Mucosa of descending colon (tissue), 3 donors: ENCODE measurements at regions not wholly inside any gene's neighbourhood (a gene's known extent, or its start where the extent isn't known, plus 50 kb on each side); places are given as distances from the start of the nearest gene placed in this dataset.

Experiments
- ATAC-seq: fragments of 200-7000 bp; cut with Tn5 transposase; one replicate; pipeline ENCODE4 v1.9.1; 2020; ENCODE audit warnings: mild to moderate bottlenecking, moderate library complexity
- DNase-seq, 3 donors: peaks; one replicate each; pipeline ENCODE4 v3.0.0-alpha.2; 2020
- H3K36me3 ChIP-seq: fragments of 200-600 bp; one replicate; pipeline ENCODE4 v1.8.0; 2021; ENCODE audit warnings: low read depth, mild to moderate bottlenecking
- H3K4me1 ChIP-seq: fragments of 200-600 bp; one replicate; pipeline ENCODE4 v1.8.0; 2021; ENCODE audit warnings: low read depth, mild to moderate bottlenecking
- H3K4me3 ChIP-seq: fragments of 200-600 bp; one replicate; pipeline ENCODE4 v1.8.0; 2021; ENCODE audit warnings: mild to moderate bottlenecking
- H3K9me3 ChIP-seq: fragments of 200-600 bp; one replicate; pipeline ENCODE4 v1.8.0; 2021; ENCODE audit warnings: mild to moderate bottlenecking
- intact Hi-C, 2 donors: fragments of 100-400 bp; cut with DNase I in 1 of 2; cut with micrococcal nuclease in 1 of 2; formaldehyde crosslinking; loops; one replicate each; pipeline versions ENCODE4 v1.11.0 to v1.11.1; 2022; cut with DNase I, micrococcal nuclease
- TF ChIP-seq, protein P1 (sequence below): fragments of 200-600 bp; IDR thresholded peaks from one replicate; pipeline ENCODE4 v1.8.0; 2022; ENCODE audit warnings: antibody characterized with exemption, mild to moderate bottlenecking
- donor health status: DM: no; HTN: no; CAD: no; lungs with moderate emphysema.
- donor health status: DM: no; HTN: no; CAD: no.
- donor health status: DM: no; HTN: yes; CAD: no.

DNA sequence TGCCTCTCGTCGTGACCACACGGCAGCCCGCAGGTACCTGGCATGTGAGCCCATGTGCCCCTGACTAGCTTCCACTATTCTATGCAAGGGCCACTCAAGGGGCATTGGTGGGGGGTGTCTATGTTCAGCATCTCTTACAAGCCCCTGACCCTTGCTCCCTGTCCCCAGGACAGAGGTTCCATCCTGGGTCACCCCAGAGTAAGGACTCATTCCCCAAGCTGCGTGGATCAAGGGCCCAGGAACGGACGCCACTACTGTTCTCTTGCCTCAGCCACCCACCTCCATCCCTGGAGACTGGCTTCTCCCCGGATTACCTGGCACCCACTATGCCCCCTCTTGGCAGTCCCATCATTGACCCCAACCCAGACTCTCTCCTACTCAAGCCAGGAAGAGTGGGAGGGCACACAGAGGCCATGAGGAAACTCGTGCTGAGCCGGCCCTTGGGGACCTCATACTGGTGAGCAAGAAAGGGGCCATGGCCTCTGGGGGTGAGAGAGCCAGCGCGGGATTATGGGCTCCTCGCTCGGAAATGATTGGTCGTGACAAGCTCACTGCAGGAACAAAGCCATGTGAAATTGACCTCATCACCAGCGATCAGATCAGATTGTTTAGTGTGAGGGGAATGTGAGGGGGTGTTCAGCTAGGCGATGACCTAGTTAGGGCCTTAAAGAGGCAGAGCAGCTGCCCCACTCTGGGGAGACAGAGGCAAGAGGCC, 50.1 kb upstream of the PJA1 start:
- intact Hi-C loops, result no loop called here

More for the DNA sequence above, 50.1 kb upstream of the PJA1 start:
- Histone ChIP-seq H3K4me3 (no peak overlapping the region), H3K9me3 (no peaks in the 10 kb centered on the region), H3K4me1 (no peaks in the 10 kb centered on the region), H3K36me3 (no peaks in the 10 kb centered on the region)
- TF ChIP-seq, protein P1, sequence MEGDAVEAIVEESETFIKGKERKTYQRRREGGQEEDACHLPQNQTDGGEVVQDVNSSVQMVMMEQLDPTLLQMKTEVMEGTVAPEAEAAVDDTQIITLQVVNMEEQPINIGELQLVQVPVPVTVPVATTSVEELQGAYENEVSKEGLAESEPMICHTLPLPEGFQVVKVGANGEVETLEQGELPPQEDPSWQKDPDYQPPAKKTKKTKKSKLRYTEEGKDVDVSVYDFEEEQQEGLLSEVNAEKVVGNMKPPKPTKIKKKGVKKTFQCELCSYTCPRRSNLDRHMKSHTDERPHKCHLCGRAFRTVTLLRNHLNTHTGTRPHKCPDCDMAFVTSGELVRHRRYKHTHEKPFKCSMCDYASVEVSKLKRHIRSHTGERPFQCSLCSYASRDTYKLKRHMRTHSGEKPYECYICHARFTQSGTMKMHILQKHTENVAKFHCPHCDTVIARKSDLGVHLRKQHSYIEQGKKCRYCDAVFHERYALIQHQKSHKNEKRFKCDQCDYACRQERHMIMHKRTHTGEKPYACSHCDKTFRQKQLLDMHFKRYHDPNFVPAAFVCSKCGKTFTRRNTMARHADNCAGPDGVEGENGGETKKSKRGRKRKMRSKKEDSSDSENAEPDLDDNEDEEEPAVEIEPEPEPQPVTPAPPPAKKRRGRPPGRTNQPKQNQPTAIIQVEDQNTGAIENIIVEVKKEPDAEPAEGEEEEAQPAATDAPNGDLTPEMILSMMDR, result no peak
- ATAC-seq, result no peak
- DNase-seq, result no peak
